RWPE2 (cell line): ENCODE measurements at regions not wholly inside any gene's neighbourhood (a gene's known extent, or its start where the extent isn't known, plus 50 kb on each side); places are given as distances from the start of the nearest gene placed in this dataset.

Experiments
- ATAC-seq: fragments of 200-7000 bp; cut with Tn5 transposase; 3 replicates; pipeline ENCODE4 v1.9.1; 2021; ENCODE audit warnings: low read depth
- DNase-seq: peaks from one replicate; pipeline ENCODE4 v3.0.0-alpha.2; 2020; ENCODE audit warnings: low spot score
- H3K27ac ChIP-seq: fragments of 450-650 bp; 2 replicates; pipeline ENCODE4 v1.5.1; 2017; ENCODE audit warnings: mild to moderate bottlenecking; ENCODE audit not compliant: poor library complexity, severe bottlenecking
- H3K27me3 ChIP-seq: fragments of 250-450 bp; sonication (Bioruptor Pico); 2 replicates; pipeline ENCODE4 v1.5.1; 2021; ENCODE audit warnings: mild to moderate bottlenecking, moderate library complexity; ENCODE audit not compliant: insufficient read depth, poor library complexity, severe bottlenecking
- H3K36me3 ChIP-seq: fragments of 250-450 bp; sonication (Bioruptor Pico); 2 replicates; pipeline ENCODE4 v1.5.1; 2020; ENCODE audit warnings: low read depth, mild to moderate bottlenecking, moderate library complexity
- H3K4me1 ChIP-seq: fragments of 250-450 bp; sonication (Bioruptor Pico); 2 replicates; pipeline ENCODE4 v1.5.1; 2021; ENCODE audit warnings: mild to moderate bottlenecking, moderate library complexity; ENCODE audit not compliant: insufficient read depth, poor library complexity, severe bottlenecking
- H3K4me3 ChIP-seq: fragments of 250-450 bp; sonication (Bioruptor Pico); 2 replicates; pipeline ENCODE4 v1.5.1; 2021; ENCODE audit warnings: mild to moderate bottlenecking, moderate library complexity; ENCODE audit not compliant: severe bottlenecking
- H3K9me3 ChIP-seq: fragments of 250-450 bp; sonication (Bioruptor Pico); 2 replicates; pipeline ENCODE4 v1.5.1; 2021; ENCODE audit warnings: mild to moderate bottlenecking, moderate library complexity; ENCODE audit not compliant: severe bottlenecking
- CTCF ChIP-seq: fragments of 450-650 bp; IDR thresholded peaks from one replicate; pipeline ENCODE4 v1.5.1; 2017; ENCODE audit warnings: mild to moderate bottlenecking, moderate library complexity; ENCODE audit not compliant: poor library complexity, severe bottlenecking

- no peaks in the 10 kb centered on the region for H3K4me1 ChIP-seq
- no peaks in the 10 kb centered on the region for H3K27me3 ChIP-seq
- TF ChIP-seq CTCF = no peak
- no peak overlapping the region for H3K27ac ChIP-seq
- no peaks in the 10 kb centered on the region for H3K36me3 ChIP-seq
- no peak overlapping the region for H3K4me3 ChIP-seq
- DNase-seq (no peak), ATAC-seq (no peak)
- no peaks in the 10 kb centered on the region for H3K9me3 ChIP-seq
Measured at GRCh38 chr3:29083081-29083480, 197.8 kb upstream of the RBMS3 start.

- Histone ChIP-seq H3K27ac (no peak overlapping the region), H3K4me1 (no peaks in the 10 kb centered on the region), H3K9me3 (no peaks in the 10 kb centered on the region), H3K36me3 (no peaks in the 10 kb centered on the region), H3K27me3 (no peaks in the 10 kb centered on the region), H3K4me3 (no peak overlapping the region)
- DNase-seq (no peak), ATAC-seq (no peak)
- TF ChIP-seq CTCF = no peak
Measured at GRCh38 chr3:29083676-29084075, 197.2 kb upstream of the RBMS3 start.

GRCh38 chr3:29088579-29088978 lies 192.3 kb upstream of the RBMS3 start:
- H3K4me1 ChIP-seq = no peaks in the 10 kb centered on the region
- DNase-seq (no peak), ATAC-seq (no peak)
- H3K36me3 ChIP-seq = no peaks in the 10 kb centered on the region
- H3K4me3 ChIP-seq = no peak overlapping the region
- no peak for TF ChIP-seq CTCF
- no peak overlapping the region for H3K27ac ChIP-seq
- no peaks in the 10 kb centered on the region for H3K9me3 ChIP-seq
- H3K27me3 ChIP-seq = no peaks in the 10 kb centered on the region

- Histone ChIP-seq H3K4me1 (no peaks in the 10 kb centered on the region), H3K9me3 (no peaks in the 10 kb centered on the region), H3K27me3 (no peaks in the 10 kb centered on the region), H3K4me3 (no peak overlapping the region), H3K27ac (no peak overlapping the region), H3K36me3 (no peaks in the 10 kb centered on the region)
- no peak for ATAC-seq
- no peak for DNase-seq
- no peak for TF ChIP-seq CTCF
Measured at GRCh38 chr3:29090912-29091597, 189.8 kb upstream of the RBMS3 start.

- Histone ChIP-seq H3K36me3 (no peaks in the 10 kb centered on the region), H3K9me3 (no peaks in the 10 kb centered on the region), H3K4me1 (no peaks in the 10 kb centered on the region), H3K4me3 (no peak overlapping the region), H3K27ac (no peak overlapping the region), H3K27me3 (no peaks in the 10 kb centered on the region)
- ATAC-seq (no peak), DNase-seq (no peak)
- no peak for TF ChIP-seq CTCF
Measured at GRCh38 chr3:29091599-29092189, 189.2 kb upstream of the RBMS3 start.
